Left ventricle myocardium inferior (tissue), 1 donor: ENCODE measurements at regions not wholly inside any gene's neighbourhood (a gene's known extent, or its start where the extent isn't known, plus 50 kb on each side); places are given as distances from the start of the nearest gene placed in this dataset.

ENCODE experiments used
- DNase-seq: peaks from one replicate; pipeline ENCODE4 v3.0.0-alpha.2; 2020
- H3K27ac ChIP-seq: fragments of 200-600 bp; replicated peaks from 2 replicates; pipeline ENCODE4 v1.8.0; 2021
- H3K27me3 ChIP-seq: fragments of 200-600 bp; 2 replicates; pipeline ENCODE4 v1.8.0; 2021; ENCODE audit warnings: low read depth
- H3K36me3 ChIP-seq: fragments of 200-600 bp; 2 replicates; pipeline ENCODE4 v1.8.0; 2021
- H3K4me1 ChIP-seq: fragments of 200-600 bp; 2 replicates; pipeline ENCODE4 v1.8.0; 2021
- H3K4me3 ChIP-seq: fragments of 200-600 bp; 2 replicates; pipeline ENCODE4 v1.8.0; 2021; ENCODE audit warnings: mild to moderate bottlenecking, moderate library complexity
- H3K9me3 ChIP-seq: fragments of 200-600 bp; replicated peaks from 2 replicates; pipeline ENCODE4 v1.8.0; 2021
- intact Hi-C: fragments of 100-400 bp; cut with micrococcal nuclease; formaldehyde crosslinking; loops from one replicate; pipeline ENCODE4 v1.11.0; 2022
- TF ChIP-seq, protein P1 (sequence below): fragments of 200-600 bp; IDR thresholded peaks from 2 replicates; pipeline ENCODE4 v1.8.0; 2021; ENCODE audit warnings: antibody characterized with exemption, mild to moderate bottlenecking, borderline replicate concordance
- donor health status: DM: no; HTN: yes; CAD: no; lungs with severe emphysema.

GRCh38 chr1:203926025-203926540 is 64.7 kb downstream of the SNRPE start:
- no peaks in the 10 kb centered on the region for H3K4me1 ChIP-seq
- H3K4me3 ChIP-seq = no peak overlapping the region
- no peak overlapping the region for H3K27ac ChIP-seq
- TF ChIP-seq, protein P1, sequence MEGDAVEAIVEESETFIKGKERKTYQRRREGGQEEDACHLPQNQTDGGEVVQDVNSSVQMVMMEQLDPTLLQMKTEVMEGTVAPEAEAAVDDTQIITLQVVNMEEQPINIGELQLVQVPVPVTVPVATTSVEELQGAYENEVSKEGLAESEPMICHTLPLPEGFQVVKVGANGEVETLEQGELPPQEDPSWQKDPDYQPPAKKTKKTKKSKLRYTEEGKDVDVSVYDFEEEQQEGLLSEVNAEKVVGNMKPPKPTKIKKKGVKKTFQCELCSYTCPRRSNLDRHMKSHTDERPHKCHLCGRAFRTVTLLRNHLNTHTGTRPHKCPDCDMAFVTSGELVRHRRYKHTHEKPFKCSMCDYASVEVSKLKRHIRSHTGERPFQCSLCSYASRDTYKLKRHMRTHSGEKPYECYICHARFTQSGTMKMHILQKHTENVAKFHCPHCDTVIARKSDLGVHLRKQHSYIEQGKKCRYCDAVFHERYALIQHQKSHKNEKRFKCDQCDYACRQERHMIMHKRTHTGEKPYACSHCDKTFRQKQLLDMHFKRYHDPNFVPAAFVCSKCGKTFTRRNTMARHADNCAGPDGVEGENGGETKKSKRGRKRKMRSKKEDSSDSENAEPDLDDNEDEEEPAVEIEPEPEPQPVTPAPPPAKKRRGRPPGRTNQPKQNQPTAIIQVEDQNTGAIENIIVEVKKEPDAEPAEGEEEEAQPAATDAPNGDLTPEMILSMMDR = no peak
- DNase-seq = no peak
- no peaks in the 10 kb centered on the region for H3K36me3 ChIP-seq
- peaks cover 4% of the 10 kb centered on the region for H3K27me3 ChIP-seq
- intact Hi-C loops = no loop called here
- no peaks in the 10 kb centered on the region for H3K9me3 ChIP-seq

DNA sequence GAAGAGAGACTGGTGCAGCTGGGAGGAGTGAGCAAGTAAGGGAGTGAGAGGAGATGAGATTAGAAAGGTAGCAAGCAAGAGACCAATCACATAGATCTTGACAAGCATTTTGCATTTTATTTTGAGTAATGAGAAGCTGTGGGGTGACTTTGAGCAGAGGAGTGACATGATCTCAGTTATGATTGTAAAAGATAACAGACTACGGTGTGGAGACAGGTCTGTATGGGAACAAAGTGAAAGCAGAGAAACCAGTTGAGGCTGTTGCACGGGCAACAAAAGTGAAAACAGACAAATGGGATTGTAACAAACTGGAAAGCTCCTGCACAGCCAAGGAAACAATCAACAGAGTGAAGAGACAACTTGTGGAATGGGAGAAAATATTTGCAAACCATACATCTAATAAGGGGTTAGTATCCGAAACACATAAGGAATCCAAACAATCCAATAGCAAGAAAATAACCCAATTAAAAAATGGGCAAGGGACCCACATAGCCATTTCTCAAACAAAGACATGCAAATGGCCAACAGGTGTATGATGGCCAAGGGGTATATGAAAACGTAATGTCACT is 68.4 kb downstream of the SNRPE start:
- no peak for DNase-seq
- Histone ChIP-seq H3K27me3 (peaks cover 13% of the 10 kb centered on the region), H3K36me3 (no peaks in the 10 kb centered on the region), H3K9me3 (no peaks in the 10 kb centered on the region), H3K4me1 (peaks cover 8% of the 10 kb centered on the region), H3K4me3 (no peak overlapping the region), H3K27ac (no peak overlapping the region)
- intact Hi-C loops = no loop called here
- TF ChIP-seq, protein P1 = no peak

DNA sequence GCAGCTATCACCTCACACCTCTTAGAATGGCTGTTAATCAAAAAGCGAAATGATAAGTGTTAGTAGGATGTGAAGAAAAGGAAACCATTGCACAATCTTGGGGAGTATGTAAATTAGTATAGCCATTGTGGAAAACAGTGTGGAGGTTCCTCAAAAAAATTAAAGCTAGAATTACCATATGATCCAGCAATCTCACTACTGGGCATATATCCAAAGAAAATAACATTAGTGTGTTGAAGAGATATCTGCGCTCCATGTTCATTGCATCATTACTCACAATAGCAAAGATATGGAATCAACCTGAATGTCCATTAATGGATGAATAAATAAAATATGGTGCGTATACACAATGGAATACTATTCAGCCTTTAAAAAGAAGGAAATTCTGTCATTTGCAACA is 68.9 kb downstream of the SNRPE start:
- H3K4me1 ChIP-seq = peaks cover 8% of the 10 kb centered on the region
- H3K36me3 ChIP-seq = no peaks in the 10 kb centered on the region
- no peak overlapping the region for H3K4me3 ChIP-seq
- intact Hi-C loops = no loop called here
- H3K27ac ChIP-seq = no peak overlapping the region
- TF ChIP-seq, protein P1 = no peak
- DNase-seq = no peak
- H3K9me3 ChIP-seq = no peaks in the 10 kb centered on the region
- H3K27me3 ChIP-seq = peaks cover 13% of the 10 kb centered on the region

DNA sequence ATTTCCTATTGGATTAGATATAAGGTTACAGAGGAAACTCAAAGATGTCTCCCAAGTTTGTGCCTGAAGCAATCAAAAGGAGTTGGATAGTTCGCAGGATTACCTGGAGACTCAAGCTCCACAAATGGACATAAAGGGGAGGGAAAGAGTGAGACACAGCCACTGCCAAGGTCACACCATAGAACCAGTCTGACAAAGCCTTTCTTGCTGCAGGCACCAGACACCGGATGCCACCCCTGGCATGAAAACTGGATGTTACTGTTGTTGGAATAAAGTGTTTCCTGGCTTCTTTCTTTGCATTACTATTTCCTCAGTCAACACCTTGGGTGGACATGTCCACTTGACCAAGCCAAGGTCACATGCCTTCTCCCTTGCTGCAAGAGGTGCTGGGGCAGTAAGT is 70.6 kb downstream of the SNRPE start:
- H3K27me3 ChIP-seq = peaks cover 29% of the 10 kb centered on the region
- no peaks in the 10 kb centered on the region for H3K36me3 ChIP-seq
- H3K4me3 ChIP-seq = no peak overlapping the region
- TF ChIP-seq, protein P1 = no peak
- no peak for DNase-seq
- H3K27ac ChIP-seq = no peak overlapping the region
- H3K9me3 ChIP-seq = no peaks in the 10 kb centered on the region
- H3K4me1 ChIP-seq = peaks cover 8% of the 10 kb centered on the region
- intact Hi-C loops = no loop called here

DNA sequence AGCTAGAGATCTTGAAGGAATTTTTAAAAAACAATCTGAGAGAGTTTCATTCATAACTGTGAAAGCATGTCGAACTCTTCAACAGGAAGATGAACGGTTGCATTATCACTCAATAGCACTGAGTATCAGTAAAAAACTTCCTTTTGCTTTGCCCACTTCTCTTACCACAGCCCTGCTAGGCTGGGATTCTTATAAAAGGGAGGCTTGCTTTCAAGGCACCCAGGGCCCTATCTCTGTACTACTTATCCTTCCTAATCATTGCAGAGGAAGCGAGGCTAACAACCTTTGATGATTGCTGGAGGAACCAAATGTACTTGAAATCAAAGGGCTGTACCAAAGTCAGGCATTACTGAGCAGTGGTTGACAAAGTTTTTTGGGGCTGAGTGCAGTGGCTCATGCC is 71.2 kb downstream of the SNRPE start:
- TF ChIP-seq, protein P1 = no peak
- Histone ChIP-seq H3K4me1 (peaks cover 8% of the 10 kb centered on the region), H3K9me3 (no peaks in the 10 kb centered on the region), H3K4me3 (no peak overlapping the region), H3K27ac (no peak overlapping the region), H3K36me3 (no peaks in the 10 kb centered on the region), H3K27me3 (peaks cover 33% of the 10 kb centered on the region)
- intact Hi-C loops = no loop called here
- no peak for DNase-seq

DNA sequence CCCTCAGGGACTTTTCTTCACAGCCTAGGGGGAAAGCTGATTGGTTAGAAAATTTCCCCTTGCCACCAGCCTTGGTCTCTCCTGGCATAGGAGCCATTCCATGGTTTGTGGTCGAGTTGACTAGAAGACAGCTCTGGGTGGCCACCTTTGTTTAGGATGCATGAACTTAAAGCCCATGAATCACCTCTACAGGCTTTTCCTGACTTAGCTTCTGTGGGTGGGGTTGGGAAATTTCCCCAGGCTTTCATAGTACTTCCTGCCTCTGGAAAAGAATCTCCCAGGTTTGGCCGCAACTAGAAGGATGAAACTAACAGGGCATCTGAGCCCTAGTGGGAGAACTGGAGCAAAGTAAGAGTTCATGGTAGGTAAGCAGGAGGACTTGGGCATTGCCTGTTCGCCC is 72.6 kb downstream of the SNRPE start:
- H3K36me3 ChIP-seq = no peaks in the 10 kb centered on the region
- DNase-seq = no peak
- H3K4me1 ChIP-seq = peaks cover 8% of the 10 kb centered on the region
- H3K27me3 ChIP-seq = peaks cover 29% of the 10 kb centered on the region
- H3K27ac ChIP-seq = no peak overlapping the region
- TF ChIP-seq, protein P1 = no peak
- intact Hi-C loops = no loop called here
- no peak overlapping the region for H3K4me3 ChIP-seq
- H3K9me3 ChIP-seq = no peaks in the 10 kb centered on the region
